GM18868 (cell line): ENCODE measurements at regions not wholly inside any gene's neighbourhood (a gene's known extent, or its start where the extent isn't known, plus 50 kb on each side); places are given as distances from the start of the nearest gene placed in this dataset.

Source experiments
- ATAC-seq: cut with Tn5 transposase; IDR thresholded peaks from one replicate; pipeline ENCODE4 v1.9.1; 2021; ENCODE audit warnings: mild to moderate bottlenecking, moderate library complexity; ENCODE audit not compliant: unreplicated experiment

GRCh38 chr1:163257763-163258162 is 55.0 kb upstream of the RGS5 start:
- no peak for ATAC-seq

GRCh38 chr1:163258181-163258580 is 55.5 kb upstream of the RGS5 start:
- no peak for ATAC-seq

- ATAC-seq = peak; percentile 86
Observed at GRCh38 chr1:163263818-163264655, 57.7 kb upstream of the NUF2 start.

- no peak for ATAC-seq
Observed at GRCh38 chr1:163265547-163265946, 56.2 kb upstream of the NUF2 start.

GRCh38 chr1:163267962-163268361 is 53.8 kb upstream of the NUF2 start:
- no peak for ATAC-seq

GRCh38 chr1:163271535-163271934 is 50.2 kb upstream of the NUF2 start:
- ATAC-seq = no peak
